Neural cell (in vitro differentiated cells): ENCODE measurements at regions not wholly inside any gene's neighbourhood (a gene's known extent, or its start where the extent isn't known, plus 50 kb on each side); places are given as distances from the start of the nearest gene placed in this dataset.

ENCODE experiments used
- EP300 ChIP-seq: fragments of 450-650 bp; conservative IDR thresholded peaks from 2 replicates; pipeline ENCODE4 v1.6.1; 2014; ENCODE audit warnings: antibody characterized with exemption, mild to moderate bottlenecking, moderate library complexity; ENCODE audit not compliant: poor library complexity, severe bottlenecking
- POLR2AphosphoS5 ChIP-seq: IDR thresholded peaks from 2 replicates; pipeline ENCODE4 v1.6.1; 2012
- TAF1 ChIP-seq: IDR thresholded peaks from 2 replicates; pipeline ENCODE4 v1.6.1; 2012; ENCODE audit warnings: low read depth
- TF ChIP-seq, protein P1 (sequence below): fragments of 450-650 bp; IDR thresholded peaks from 2 replicates; pipeline ENCODE4 v1.5.1; 2014; ENCODE audit warnings: antibody characterized with exemption, mild to moderate bottlenecking, moderate library complexity; ENCODE audit not compliant: poor library complexity, severe bottlenecking

GRCh38 chr11:109223451-109223850 is 198.5 kb upstream of the C11orf87 start:
- TF ChIP-seq EP300 (no peak), POLR2AphosphoS5 (no peak), TAF1 (no peak)
- TF ChIP-seq, protein P1, sequence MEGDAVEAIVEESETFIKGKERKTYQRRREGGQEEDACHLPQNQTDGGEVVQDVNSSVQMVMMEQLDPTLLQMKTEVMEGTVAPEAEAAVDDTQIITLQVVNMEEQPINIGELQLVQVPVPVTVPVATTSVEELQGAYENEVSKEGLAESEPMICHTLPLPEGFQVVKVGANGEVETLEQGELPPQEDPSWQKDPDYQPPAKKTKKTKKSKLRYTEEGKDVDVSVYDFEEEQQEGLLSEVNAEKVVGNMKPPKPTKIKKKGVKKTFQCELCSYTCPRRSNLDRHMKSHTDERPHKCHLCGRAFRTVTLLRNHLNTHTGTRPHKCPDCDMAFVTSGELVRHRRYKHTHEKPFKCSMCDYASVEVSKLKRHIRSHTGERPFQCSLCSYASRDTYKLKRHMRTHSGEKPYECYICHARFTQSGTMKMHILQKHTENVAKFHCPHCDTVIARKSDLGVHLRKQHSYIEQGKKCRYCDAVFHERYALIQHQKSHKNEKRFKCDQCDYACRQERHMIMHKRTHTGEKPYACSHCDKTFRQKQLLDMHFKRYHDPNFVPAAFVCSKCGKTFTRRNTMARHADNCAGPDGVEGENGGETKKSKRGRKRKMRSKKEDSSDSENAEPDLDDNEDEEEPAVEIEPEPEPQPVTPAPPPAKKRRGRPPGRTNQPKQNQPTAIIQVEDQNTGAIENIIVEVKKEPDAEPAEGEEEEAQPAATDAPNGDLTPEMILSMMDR = no peak
